CD4-positive, alpha-beta T cell treated with Interleukin-1 beta for 1 hour (primary cell): ENCODE measurements at regions not wholly inside any gene's neighbourhood (a gene's known extent, or its start where the extent isn't known, plus 50 kb on each side); places are given as distances from the start of the nearest gene placed in this dataset.

Source experiments
- DNase-seq, 2 donors: peaks; one replicate each; pipeline ENCODE4 v3.0.0-alpha.2; 2020 to 2022

GRCh38 chr20:58087562-58087858, 140.9 kb downstream of the ANKRD60 start:
- DNase-seq: no peak

GRCh38 chr20:58086763-58087561, 141.5 kb downstream of the ANKRD60 start:
- DNase-seq: peak in 1 of 2 donors; percentile 11

GRCh38 chr20:58084966-58085365, 143.5 kb downstream of the ANKRD60 start:
- no peak for DNase-seq

GRCh38 chr20:58084566-58084965, 143.9 kb downstream of the ANKRD60 start:
- DNase-seq: no peak

GRCh38 chr20:58081846-58082245, 146.6 kb downstream of the ANKRD60 start:
- no peak for DNase-seq

GRCh38 chr20:58078741-58079522, 149.5 kb downstream of the ANKRD60 start:
- no peak for DNase-seq

- no peak for DNase-seq
Observed at GRCh38 chr20:58077282-58077681, 151.2 kb downstream of the ANKRD60 start.

- no peak for DNase-seq
Observed at GRCh38 chr20:58076405-58076804, 152.0 kb downstream of the ANKRD60 start.

- no peak for DNase-seq
Observed at GRCh38 chr20:58075586-58076345, 152.7 kb downstream of the ANKRD60 start.

GRCh38 chr20:58073945-58074856, 154.3 kb downstream of the ANKRD60 start:
- DNase-seq: no peak

GRCh38 chr20:58072695-58073671, 155.5 kb downstream of the ANKRD60 start:
- no peak for DNase-seq

GRCh38 chr20:58071991-58072390, 156.5 kb downstream of the ANKRD60 start:
- DNase-seq: no peak

- DNase-seq: no peak
Observed at GRCh38 chr20:58071298-58071697, 157.2 kb downstream of the ANKRD60 start.

- DNase-seq: no peak
Observed at GRCh38 chr20:58070664-58071196, 157.7 kb downstream of the ANKRD60 start.

GRCh38 chr20:58069796-58070663, 158.4 kb downstream of the ANKRD60 start:
- DNase-seq: no peak

GRCh38 chr20:58069207-58069606, 159.2 kb downstream of the ANKRD60 start:
- no peak for DNase-seq

GRCh38 chr20:58065508-58066361, 162.7 kb downstream of the ANKRD60 start:
- DNase-seq: no peak

- DNase-seq: no peak
Observed at GRCh38 chr20:58064411-58065010, 163.9 kb downstream of the ANKRD60 start.

GRCh38 chr20:58059260-58059544, 169.3 kb downstream of the ANKRD60 start:
- DNase-seq: no peak
